NCI-H82 (cell line): ENCODE measurements at regions not wholly inside any gene's neighbourhood (a gene's known extent, or its start where the extent isn't known, plus 50 kb on each side); places are given as distances from the start of the nearest gene placed in this dataset.
"Not testable (repeated sequence)": the region's sequence is repeated elsewhere in the genome, so short reads cannot be mapped to it uniquely, and the experiment has no call there.

Experiments used
- DNase-seq: peaks from one replicate; lab custom pipeline; 2025; lab: John Stamatoyannopoulos, UW

DNA sequence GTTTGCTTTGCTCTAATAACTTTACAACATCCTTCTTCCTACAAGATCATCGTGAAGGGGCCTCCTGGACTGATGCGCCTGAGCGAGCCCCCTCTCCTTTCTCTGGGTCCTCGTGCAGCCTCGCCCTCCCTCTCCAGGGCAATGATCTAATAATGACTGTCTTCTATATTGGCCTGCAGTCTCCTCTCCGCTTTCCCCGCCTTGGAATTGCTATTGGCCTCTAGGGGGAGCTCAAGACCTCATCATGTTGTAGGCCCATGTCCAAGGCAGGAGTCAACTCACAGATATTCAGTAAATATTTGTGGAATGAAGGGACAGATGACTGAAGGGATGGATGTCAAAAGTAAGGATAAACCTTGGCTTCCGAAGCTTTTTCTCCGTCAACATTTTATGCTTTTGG, 1180.3 kb downstream of the TYW1 start:
- peak; percentile 91 for DNase-seq

DNA sequence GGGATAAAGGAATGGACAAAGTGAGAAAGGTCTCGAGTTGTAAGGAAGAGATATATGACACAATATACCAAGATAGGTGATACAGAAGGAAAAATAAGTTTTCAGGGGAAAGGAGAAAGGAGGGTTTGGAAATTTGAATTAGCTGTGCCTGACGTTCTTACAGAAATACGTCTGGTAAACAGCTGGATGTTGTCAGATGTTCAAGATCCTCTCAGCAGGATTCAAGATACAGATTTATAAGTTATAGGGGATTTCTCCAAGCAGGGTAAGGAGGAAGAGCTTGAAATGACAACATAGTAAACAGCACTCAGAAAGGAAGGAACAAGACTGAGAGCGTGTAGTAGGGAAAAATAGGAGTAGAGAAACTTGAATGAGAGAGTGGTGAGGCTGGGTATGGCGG, 1184.1 kb downstream of the TYW1 start:
- no peak for DNase-seq

DNA sequence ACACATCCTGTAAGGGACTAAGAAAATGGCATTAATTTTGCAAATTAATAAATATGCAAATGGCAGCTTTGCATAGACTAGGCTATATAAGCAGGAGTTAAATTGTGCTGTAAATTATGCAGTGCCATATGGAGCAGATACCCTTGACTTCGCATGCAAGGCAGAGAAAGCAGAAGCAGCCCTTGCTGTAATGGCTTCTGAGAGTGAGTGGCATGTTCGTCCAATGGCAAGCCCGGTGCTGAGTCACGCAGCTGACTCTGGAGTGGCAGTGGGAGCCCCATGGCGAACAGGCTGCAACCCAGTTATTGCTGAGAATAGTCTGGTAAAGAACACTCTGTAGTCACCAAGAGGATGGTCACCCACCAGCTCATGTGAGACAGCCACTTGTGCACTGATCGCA, 1186.5 kb downstream of the TYW1 start:
- DNase-seq, result no peak

DNA sequence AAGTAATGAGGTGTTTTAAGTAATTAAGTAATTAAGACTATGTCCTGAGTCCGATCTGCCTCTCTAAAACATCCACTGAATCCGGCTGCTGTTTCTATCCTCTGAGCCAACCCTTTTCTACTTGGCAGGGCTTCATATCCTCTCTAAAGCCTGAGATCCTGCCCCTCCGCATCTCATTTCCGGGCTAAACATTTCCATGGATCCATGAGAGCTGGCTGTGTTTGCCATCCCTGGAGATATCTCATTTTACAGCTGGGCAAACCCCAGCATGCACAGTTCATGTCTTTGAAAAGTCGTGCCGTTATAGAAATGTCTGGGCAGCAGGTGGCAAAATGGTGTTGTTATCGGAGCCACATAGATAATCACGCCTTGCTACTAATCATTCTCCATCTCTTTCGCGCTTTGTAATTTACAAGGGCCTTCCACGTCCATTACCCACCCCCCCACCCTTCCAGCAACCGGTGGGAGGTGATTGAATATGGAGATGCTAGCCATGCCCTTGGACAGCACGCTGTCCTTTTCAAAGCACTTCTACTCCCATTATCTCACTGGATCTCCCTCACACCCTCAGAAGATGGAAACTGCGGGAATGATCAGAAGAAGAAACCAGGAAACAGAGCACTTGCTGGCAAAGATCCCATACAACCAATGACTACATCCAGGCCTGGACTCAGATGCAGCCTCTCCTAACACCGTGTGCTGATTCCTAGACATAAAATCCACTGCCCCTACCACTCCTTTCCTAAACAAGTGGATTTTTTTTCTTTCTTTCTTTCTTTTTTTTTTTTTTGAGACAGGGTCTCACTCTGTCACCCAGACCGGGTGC, 1189.2 kb downstream of the TYW1 start:
- DNase-seq, result peak; percentile 81

DNA sequence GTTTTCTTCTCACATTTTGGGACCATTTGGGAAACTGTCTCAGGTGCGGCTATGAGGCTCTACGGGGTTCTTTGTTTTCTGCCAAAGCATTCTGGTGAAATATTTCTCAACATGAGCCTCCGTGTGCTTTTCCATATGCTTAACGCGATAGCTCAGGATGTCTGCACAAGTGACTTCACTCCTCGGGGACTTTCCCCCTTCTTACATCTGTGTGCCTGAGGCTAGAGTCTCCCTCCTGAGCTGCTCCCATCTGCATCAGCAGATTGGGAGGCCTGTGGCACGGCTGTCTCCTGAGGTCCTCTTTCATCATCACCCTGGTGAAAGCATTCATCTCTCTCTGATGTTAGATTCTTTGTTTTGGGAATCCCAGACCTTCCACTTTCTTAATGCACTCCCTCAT, 1190.9 kb downstream of the TYW1 start:
- DNase-seq, result peak; percentile 12

DNA sequence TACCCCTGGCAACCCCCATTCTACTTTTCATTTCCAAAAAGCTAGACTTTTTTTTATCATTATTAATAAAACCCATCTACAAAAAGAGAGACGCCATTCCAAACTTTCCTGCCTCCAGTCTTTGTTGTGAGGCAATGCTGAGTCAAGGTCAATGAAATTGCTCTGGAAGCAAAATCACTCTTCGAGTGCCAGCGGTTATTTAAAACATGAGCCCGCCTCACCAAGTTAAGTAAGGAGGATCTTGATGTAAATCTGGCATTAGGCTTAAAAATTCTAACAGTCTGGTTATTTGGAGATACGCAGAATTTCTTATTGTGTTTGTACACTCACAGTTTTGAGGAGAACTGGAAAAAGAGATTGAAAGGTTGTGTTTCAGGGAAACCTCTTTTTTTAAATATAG, 1196.3 kb downstream of the TYW1 start:
- DNase-seq, result no peak

DNA sequence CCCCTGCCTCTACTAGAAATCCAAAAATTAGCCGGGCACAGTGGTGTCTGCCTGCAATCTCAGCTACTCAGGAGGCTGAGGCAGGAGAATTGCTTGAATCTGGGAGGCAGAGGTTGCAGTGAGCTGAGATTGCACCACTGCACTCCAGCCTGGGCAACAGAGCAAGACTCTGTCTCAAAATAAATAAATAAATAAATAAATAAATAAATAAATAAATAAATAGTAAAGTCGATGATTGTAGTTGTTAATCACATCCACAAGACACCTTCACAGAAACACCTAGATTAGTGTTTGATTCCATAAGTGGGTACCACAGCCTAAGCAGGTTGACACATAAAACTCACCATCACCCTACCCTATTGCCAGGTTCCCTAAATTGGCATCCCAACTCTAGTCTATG, 1199.0 kb downstream of the TYW1 start:
- not testable (repeated sequence) for DNase-seq

DNA sequence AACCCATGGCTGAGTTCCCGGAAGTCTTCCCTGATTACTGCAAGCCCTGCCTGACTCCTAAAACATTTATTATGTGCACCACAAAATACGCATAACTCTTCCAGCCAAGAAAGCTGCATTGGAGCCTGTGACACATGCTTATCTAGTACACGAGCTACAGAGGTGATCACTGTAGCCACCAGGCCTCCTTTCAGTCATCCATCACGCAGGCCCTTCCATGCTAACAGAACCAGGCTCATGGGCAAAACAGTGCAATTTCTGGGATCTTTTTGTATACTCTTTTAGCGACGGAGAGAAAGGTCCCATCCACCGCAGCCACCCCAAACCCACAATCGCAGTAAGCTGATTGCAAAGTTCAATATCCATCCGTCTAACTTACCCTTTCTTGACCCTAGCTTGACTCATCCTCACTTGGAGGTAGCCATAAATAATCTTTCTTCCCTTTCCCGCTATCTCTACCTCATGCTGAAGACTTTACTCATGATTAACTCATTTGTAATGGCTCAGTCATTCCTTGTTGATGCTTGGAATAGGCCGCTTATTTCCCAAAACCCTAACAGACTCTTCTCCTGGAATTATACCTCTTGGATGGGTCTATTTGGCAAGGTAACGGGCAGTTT, 1203.5 kb downstream of the TYW1 start:
- no peak for DNase-seq

DNA sequence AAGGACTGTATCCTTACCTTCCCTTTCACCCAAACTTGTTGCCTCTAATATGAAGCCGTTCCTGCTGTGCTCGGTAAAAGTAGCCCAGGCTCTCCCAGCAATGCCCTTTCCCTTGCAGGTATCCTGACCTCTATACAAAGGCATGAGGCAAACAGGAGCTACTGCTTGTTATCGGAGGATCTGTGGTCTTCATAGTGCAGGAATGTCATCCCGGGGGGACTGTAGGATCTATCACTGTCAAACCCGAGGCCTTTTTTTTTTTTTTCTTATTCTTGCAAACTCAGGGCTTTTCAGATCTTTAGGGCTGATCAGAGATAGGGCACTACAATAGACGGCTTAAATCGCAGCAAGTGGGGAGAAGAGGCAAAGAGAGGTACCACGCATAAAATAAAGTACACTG, 1206.6 kb downstream of the TYW1 start:
- DNase-seq, result no peak

DNA sequence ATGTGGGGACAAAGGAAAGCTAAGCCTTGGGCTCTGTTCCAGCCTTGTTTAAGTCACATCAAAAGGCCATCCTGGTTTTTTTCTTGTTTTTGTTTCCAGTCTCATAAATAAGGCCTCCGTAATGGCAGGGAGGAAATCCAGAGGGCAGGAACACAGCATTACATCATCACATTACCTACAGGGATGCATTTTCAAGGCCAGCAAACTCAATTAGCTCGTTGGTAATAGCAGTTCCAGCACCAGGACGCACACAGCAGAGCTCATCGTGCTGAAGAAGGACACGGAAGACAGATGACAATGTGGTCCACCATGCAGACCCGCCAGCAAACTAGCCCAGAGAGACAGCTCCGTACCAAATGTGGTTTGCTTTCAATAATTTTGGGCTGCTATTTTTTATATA, 1209.2 kb downstream of the TYW1 start:
- no peak for DNase-seq

DNA sequence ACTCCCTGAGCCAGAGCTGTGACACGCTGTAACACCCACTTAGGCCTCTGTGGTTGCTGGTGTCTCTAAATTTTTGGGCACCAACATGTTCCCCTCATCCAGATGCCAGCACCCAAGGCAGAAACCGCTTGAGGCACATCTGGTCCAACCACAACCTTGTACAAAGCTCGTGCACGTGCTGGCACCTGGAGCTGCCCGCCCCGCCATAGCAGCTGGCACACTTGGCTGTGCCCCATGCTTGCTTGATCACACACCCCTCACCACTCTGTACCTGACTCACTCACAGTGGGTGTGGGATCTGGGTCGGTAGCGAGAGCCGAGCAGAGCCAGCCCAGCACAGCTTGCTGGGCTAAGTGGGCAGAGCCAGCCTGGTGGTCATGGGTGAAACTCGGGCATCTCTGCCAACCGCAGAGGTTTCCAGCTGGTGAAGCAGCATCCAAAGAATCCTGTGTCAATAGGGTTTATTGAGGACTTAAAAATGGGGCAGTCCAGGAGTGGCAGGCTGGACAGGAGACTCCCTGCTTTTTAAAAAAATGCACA, 1210.4 kb downstream of the TYW1 start:
- DNase-seq, result no peak

DNA sequence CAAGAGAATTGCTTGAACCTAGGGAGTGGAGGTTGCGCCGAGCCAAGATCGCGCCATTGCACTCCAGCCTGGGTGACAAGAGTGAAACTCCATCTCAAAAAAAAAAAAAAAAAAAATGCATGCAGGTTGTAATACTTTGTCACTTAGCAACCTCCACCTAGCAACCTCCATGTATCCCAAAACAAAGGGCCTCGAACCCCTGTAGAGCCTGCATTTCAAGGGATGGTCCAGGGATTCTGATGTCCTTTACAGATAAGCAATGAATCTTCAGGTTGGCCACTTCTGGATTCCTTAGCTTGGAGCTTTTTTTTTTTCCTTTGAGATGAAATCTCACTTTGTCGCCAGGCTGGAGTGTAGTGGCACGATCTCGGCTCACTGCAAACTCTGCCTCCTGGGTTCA, 1211.0 kb downstream of the TYW1 start:
- no peak for DNase-seq

DNA sequence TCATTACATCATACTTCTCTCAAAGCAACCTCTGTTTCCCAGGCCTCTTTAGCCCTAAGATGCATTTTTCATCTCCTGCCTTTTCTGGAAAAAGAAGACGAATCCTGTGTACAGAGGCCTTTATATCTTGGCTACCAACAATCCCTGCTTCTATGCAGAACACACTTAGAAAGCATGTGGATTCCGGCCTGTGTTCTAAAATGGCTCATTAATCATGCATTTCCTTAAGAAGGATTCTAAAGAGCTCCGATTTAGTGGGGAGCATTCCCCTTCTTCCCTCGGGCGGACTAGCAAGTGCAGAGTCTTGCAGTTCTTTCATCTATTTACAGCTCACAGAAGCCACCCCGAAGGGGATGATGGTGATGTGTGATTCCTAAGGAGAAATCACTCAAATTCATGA, 1212.9 kb downstream of the TYW1 start:
- no peak for DNase-seq

DNA sequence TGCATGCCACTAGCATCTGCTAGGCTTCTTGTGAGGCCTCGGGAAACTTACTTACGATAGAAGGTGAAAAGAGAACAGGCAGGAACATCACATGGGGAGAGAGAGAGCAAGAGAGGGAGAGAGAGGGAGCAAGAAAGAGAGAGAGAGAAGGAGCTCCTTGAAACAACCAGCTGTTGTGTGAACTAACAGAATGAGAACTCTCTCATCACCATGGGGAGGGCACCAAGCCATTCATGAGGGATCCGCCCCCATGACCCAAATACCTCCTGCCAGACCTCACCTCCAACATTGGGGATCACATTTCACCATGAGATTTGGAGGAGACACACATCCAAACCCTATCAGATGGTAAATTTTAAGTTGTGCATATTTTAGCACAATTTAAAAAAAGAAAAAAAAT, 1217.2 kb downstream of the TYW1 start:
- no peak for DNase-seq

DNA sequence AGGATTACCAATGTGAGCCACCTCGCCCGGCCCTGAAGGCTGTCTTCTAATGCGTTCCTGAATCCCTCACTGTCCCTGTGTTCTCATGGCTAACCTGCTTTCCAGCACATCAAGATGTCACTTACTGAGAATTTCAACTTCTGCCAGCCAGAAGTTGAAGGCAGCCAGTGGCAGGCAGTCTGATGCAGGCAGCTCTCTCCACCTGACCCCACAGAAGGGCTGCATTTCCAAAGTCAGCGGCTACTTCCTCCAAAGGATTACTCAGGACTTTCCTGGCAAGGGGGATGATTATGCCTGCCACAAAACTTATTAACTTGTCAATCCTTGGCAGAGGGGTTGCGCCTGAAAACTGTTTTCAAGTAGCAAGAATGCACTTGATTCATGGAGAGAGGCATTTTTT, 1219.4 kb downstream of the TYW1 start:
- DNase-seq, result no peak

DNA sequence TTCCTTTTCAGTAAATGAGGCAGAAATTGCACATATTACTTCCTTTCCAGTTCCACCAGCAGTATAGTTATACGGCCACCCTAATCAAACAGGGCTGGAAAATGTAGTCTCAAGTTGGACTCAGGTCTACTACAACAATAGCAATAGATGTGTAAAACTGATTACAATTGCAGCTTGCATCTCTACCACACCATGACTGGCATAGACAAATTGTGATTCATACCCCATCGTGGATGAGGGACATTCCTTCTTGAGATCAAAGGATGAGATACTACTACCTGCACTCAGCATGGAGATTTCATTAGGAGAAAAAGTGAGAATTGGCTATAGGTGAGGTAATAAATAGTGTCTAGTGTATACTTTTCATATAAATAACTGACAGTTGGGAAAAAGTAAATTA, 1220.8 kb downstream of the TYW1 start:
- no peak for DNase-seq

DNA sequence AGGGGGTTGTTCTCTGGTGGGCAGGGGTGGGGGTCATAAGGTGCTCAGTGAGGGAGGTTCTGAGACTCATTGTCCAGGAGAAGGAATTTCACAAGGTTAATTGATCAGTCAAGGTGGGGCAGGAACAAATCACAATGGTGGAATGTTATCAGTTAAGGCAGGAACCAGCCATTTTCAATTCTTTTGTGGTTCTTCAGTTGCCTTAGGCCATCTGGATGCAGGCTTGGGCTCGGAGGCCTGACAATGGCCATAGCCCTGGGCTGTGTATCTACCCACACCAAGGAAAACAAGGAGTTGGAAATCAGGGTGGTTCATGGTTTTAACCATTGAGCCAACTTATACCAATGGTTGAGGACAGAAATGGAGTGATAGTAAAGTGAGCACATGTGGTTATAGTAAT, 1221.8 kb downstream of the TYW1 start:
- no peak for DNase-seq

DNA sequence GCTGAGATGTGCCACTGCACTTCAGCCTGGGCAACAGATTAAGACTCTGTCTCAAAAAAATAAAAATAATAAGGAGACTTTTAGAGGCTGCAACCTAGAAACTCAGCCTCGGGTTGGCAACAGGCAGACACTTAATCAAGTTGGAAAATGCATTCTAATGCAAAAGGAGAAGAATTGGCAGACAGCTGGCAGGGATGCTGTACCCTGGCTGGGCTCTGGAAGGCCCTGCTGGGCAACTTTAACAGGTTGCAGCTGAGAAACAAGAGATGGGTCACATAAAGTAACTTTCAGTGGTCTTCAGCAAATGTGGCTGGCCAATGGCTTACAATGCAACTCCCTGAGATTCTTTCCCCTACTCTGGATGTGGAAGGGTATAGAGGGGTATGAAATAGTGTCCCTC, 1225.7 kb downstream of the TYW1 start:
- no peak for DNase-seq

DNA sequence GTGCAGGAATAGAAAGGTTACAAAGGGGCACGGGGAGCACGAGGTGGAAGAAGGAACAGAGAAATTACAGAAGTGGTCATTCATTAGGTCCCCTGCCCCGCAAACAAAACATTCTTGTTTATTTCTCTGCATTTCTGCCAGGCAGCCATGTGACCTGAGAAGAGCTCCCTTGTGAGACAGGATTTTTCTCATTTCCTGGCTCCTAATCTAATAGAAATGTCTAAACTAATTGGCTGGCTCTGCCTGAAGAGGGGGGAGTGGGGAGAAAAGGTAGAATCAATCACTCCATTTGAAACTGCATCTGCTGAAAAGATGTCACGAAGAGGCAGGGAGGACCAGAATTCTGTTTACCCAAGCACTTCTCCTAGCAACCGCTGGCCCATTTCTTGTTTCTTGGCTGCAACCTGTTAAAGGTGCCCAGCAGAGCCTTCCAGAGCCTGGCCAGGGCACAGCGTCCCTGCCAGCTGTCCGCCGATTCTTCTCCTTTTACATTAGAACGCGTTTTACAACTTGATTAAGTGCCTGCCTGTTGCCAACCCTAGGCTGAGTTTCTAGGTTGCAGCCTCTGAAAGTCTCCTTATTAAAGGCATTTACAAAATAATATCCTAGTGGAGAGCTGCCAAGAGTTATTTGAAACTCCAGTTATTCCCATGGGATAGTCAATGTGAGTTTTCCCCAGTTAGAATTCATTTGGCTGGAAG, 1227.6 kb downstream of the TYW1 start:
- DNase-seq, result peak; percentile 16

DNA sequence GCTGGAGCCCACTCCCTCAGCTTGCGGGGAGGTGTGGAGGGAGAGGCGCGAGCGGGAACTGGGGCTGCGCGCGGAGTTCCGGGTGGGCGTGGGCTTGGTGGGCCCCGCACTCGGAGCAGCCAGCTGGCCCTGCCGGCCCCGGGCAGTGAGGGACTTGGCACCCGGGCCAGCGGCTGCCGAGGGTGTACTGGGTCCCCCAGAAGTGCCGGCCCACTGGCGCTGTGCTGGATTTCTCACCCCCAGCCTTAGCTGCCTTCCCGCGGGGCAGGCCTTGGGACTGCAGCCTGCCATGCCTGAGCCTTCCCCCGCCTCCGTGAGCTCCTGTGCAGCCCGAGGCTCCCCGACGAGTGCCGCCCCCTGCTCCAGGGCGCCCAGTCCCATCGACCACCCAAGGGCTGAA, 1234.4 kb downstream of the TYW1 start:
- not testable (repeated sequence) for DNase-seq

DNA sequence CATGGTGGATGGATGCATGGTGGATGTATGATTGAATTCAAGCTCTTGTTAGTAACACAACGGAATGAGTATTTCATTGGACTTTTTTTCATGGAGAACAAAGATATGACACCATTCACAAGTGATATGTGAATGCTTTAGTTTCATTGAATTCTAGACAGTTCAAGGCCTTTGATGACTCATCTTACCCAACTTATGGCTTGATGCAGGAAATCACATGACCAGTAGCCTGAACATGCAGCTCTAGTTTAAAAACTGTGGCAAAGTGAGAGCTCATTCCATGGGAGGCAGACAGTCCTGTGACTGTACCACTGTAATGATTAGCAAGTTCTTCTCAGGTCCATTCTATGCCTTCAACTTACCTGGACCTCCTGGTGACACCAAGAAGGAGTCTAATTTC, 1239.3 kb downstream of the TYW1 start:
- DNase-seq, result no peak

DNA sequence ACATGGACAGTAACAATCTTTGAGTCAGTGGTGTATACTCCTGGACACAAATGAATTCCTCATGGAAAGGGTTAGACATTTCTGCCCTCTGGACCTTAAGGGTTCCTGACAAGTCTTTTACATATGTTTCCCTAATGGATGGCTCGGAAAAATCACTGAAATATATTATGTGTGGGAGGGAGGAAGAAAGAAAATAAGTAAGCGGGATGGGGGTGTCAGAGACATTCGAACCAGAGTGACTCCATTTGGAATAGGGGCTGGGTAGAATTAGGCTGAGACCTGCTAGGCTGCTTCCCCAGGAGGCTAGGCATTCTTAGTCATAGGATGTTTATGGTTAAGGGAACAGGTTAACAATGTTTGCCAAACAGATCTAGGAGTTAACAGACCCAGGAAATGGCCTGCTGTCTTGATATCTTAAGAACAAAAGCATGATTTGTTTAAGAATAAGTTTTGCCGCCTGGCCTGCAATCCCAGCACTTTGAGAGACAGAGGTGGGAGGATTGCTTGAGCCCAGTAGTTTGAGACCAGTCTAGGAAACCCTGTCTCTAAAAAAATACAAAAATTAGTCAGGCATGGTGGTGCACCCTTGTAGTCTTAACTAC, 1241.7 kb downstream of the TYW1 start:
- no peak for DNase-seq

DNA sequence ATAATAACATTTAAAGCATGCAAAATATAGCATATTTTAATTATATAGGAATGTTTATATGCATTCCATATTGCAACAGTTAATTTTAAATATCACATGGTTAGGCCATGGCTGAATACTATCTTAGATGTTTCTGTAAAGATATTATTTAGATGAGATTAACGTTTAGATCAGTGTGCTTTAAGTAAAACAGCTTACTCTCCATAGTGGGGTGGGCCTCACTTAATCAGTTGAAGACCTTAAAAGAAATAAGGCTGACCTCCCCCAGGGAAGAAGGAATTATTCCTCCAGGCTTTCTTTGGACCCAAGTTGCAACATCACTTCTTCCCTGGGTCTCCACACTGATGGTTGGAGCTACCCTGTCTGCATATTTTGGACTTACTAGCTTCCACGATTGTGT, 1246.5 kb downstream of the TYW1 start:
- DNase-seq, result no peak
